HEK293 (cell line): ENCODE measurements at regions not wholly inside any gene's neighbourhood (a gene's known extent, or its start where the extent isn't known, plus 50 kb on each side); places are given as distances from the start of the nearest gene placed in this dataset.

Experiments used
- CTCF ChIA-PET: fragments of 350-600 bp; formaldehyde crosslinking; extraction: SDS; loops from one replicate; lab custom pipeline; 2021; ENCODE audit warnings: antibody characterized with exemption; lab: Yijun Ruan, JAX
- POLR2A ChIA-PET: fragments of 300-600 bp; formaldehyde crosslinking; extraction: SDS; loops from one replicate; lab custom pipeline; 2020; ENCODE audit warnings: antibody characterized with exemption, inconsistent platforms; lab: Yijun Ruan, JAX
- H3K27ac ChIP-seq: fragments of 200-500 bp; sonication (Bioruptor generic); 2 replicates; pipeline ENCODE4 v1.5.1; 2014; ENCODE audit warnings: low read depth, low read length, control low read depth, inconsistent platforms; ENCODE audit errors: extremely low read depth
- H3K36me3 ChIP-seq, 2 experiments: fragments of 200-500 bp in 1 of 2; sonication (Bioruptor generic) in 1 of 2; 1 replicate in 1 of 2; 2 replicates in 1 of 2; pipeline ENCODE4 v1.5.1; 2014 to 2017; ENCODE audit warnings: inconsistent platforms in 2 of 2, low read length in 2 of 2; ENCODE audit not compliant: control insufficient read depth in 2 of 2, insufficient read depth in 1 of 2
- H3K4me1 ChIP-seq: fragments of 200-500 bp; sonication (Bioruptor generic); 2 replicates; pipeline ENCODE4 v1.5.1; 2014; ENCODE audit warnings: mild to moderate bottlenecking, low read length, inconsistent platforms; ENCODE audit not compliant: control insufficient read depth, insufficient read depth
- H3K4me3 ChIP-seq: 2 replicates; pipeline ENCODE4 v1.5.1; 2011; ENCODE audit warnings: low read depth, mild to moderate bottlenecking, control low read depth, low read length, moderate library complexity
- H3K9me3 ChIP-seq: fragments of 200-500 bp; sonication (Bioruptor generic); 2 replicates; pipeline ENCODE4 v1.5.1; 2014; ENCODE audit warnings: low read depth, low read length, inconsistent platforms; ENCODE audit not compliant: control insufficient read depth, insufficient read depth
- PRDM1 ChIP-seq: fragments of 450-650 bp; formaldehyde crosslinking; IDR thresholded peaks from 2 replicates; pipeline ENCODE4; 2016; ENCODE audit warnings: missing biosample characterization, missing genetic modification characterization
- ZBTB48 ChIP-seq: fragments of 450-650 bp; formaldehyde crosslinking; IDR thresholded peaks from 2 replicates; pipeline ENCODE4 v1.5.1; 2016; ENCODE audit warnings: missing biosample characterization, missing genetic modification characterization
- ZNF19 ChIP-seq: fragments of 450-650 bp; formaldehyde crosslinking; IDR thresholded peaks from 2 replicates; pipeline ENCODE4; 2016; ENCODE audit warnings: missing biosample characterization, missing genetic modification characterization, low read depth
- ZNF211 ChIP-seq: fragments of 450-650 bp; formaldehyde crosslinking; IDR thresholded peaks from 2 replicates; pipeline ENCODE4 v1.5.1; 2016; ENCODE audit warnings: low read depth, missing biosample characterization, missing genetic modification characterization
- ZNF221 ChIP-seq: fragments of 450-650 bp; formaldehyde crosslinking; IDR thresholded peaks from 2 replicates; pipeline ENCODE4 v1.5.1; 2017; ENCODE audit warnings: missing biosample characterization, missing genetic modification characterization, borderline replicate concordance
- ZNF423 ChIP-seq: fragments of 450-650 bp; formaldehyde crosslinking; IDR thresholded peaks from 2 replicates; pipeline ENCODE4 v1.5.1; 2016; ENCODE audit warnings: missing biosample characterization, missing genetic modification characterization
- ZNF426 ChIP-seq: fragments of 450-650 bp; formaldehyde crosslinking; IDR thresholded peaks from 2 replicates; pipeline ENCODE4 v1.5.1; 2017; ENCODE audit warnings: missing biosample characterization, missing genetic modification characterization, mild to moderate bottlenecking, inconsistent platforms, moderate library complexity
- ZNF549 ChIP-seq: fragments of 450-650 bp; IDR thresholded peaks from 2 replicates; pipeline ENCODE4 v1.5.1; 2018; ENCODE audit warnings: missing biosample characterization, missing genetic modification characterization, mild to moderate bottlenecking, inconsistent platforms, moderate library complexity
- ZNF626 ChIP-seq: fragments of 450-650 bp; sonication (Bioruptor Pico); formaldehyde crosslinking; IDR thresholded peaks from 2 replicates; pipeline ENCODE4 v1.5.1; 2018; ENCODE audit warnings: missing biosample characterization, missing genetic modification characterization, inconsistent platforms
- ZNF776 ChIP-seq: fragments of 450-650 bp; formaldehyde crosslinking; IDR thresholded peaks from 2 replicates; pipeline ENCODE4 v1.5.0; 2017; ENCODE audit warnings: missing biosample characterization, missing genetic modification characterization, borderline replicate concordance
- TF ChIP-seq, protein P1 (sequence below): fragments of 450-650 bp; formaldehyde crosslinking; IDR thresholded peaks from 2 replicates; pipeline ENCODE4 v1.5.1; 2017; ENCODE audit warnings: missing biosample characterization, missing genetic modification characterization
- TF ChIP-seq, protein P2 (sequence below): fragments of 450-650 bp; formaldehyde crosslinking; IDR thresholded peaks from 2 replicates; pipeline ENCODE4 v1.5.1; 2016; ENCODE audit warnings: missing biosample characterization, missing genetic modification characterization
- TF ChIP-seq, protein P3 (sequence below): fragments of 450-650 bp; formaldehyde crosslinking; conservative IDR thresholded peaks from 2 replicates; pipeline ENCODE4 v1.5.1; 2016; ENCODE audit warnings: low read depth, missing biosample characterization, missing genetic modification characterization
- TF ChIP-seq, protein P4 (sequence below): fragments of 450-650 bp; formaldehyde crosslinking; optimal IDR thresholded peaks from 2 replicates; pipeline ENCODE3; 2016; ENCODE audit warnings: missing biosample characterization, mild to moderate bottlenecking, missing genetic modification characterization
- TF ChIP-seq, protein P5 (sequence below): fragments of 450-650 bp; formaldehyde crosslinking; IDR thresholded peaks from 2 replicates; pipeline ENCODE4 v1.5.1; 2016; ENCODE audit warnings: missing biosample characterization, missing genetic modification characterization
- TF ChIP-seq, protein P6 (sequence below): fragments of 450-650 bp; formaldehyde crosslinking; IDR thresholded peaks from 2 replicates; pipeline ENCODE4 v1.5.1; 2016; ENCODE audit warnings: missing biosample characterization, missing genetic modification characterization
- TF ChIP-seq, protein P7 (sequence below): fragments of 450-650 bp; formaldehyde crosslinking; IDR thresholded peaks from 2 replicates; pipeline ENCODE4 v1.5.1; 2016; ENCODE audit warnings: missing biosample characterization, missing genetic modification characterization

DNA sequence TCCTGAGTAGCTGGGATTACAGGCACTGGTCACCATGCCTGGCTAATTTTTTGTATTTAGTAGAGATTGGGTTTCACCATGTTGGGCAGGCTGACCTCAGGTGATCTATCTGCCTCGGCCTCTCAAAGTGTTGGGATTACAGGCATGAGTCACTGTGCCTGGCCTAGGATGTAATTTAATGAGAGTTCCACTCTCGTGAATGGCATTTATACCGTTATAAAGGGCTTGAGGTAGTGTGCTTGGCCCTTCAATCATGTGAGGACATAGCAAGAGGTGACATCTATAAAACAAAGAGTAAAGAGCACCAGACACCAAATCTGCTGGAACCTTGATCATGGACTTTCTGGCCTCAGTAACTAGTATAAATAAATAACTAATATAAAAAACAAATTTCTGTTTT is 93.5 kb upstream of the PPP1R9A start (continued):
- TF ChIP-seq ZNF19 (tag by site-specific recombination), result no peak
- TF ChIP-seq, protein P1, sequence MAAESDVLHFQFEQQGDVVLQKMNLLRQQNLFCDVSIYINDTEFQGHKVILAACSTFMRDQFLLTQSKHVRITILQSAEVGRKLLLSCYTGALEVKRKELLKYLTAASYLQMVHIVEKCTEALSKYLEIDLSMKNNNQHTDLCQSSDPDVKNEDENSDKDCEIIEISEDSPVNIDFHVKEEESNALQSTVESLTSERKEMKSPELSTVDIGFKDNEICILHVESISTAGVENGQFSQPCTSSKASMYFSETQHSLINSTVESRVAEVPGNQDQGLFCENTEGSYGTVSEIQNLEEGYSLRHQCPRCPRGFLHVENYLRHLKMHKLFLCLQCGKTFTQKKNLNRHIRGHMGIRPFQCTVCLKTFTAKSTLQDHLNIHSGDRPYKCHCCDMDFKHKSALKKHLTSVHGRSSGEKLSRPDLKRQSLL (tag by site-specific recombination), result no peak
- no peak for TF ChIP-seq ZBTB48 (tag by site-specific recombination)
- TF ChIP-seq ZNF626 (tag by site-specific recombination), result no peak
- TF ChIP-seq, protein P2, sequence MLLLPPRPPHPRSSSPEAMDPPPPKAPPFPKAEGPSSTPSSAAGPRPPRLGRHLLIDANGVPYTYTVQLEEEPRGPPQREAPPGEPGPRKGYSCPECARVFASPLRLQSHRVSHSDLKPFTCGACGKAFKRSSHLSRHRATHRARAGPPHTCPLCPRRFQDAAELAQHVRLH, result no peak
- TF ChIP-seq ZNF221 (tag by site-specific recombination), result no peak

DNA sequence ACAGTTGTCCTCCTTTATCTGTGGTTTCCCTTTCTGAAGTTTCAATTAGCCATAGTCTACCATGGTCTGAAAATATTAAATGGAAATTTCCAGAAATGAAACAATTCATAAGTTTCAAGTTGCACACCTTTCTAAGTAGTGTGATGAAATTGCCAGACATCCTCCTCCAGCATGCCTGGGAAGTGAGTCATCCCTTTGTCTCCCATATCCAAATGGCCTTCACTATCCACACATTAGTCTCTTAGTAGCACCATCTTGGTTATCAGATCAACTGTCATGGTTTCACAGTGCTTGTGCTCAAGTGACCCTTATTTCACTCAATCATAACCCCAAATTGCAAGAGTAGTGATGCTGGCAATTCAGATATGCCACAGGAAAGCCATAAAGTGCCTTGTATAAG is 83.4 kb upstream of the PPP1R9A start:
- no peaks in the 10 kb centered on the region for H3K9me3 ChIP-seq
- CTCF ChIA-PET, result interaction anchor here (0.6 kb wide), 1 partner anchor 121 kb away, joined by 3 read pairs; no protein-coding TSS in a partner anchor
- H3K27ac ChIP-seq, result no peak overlapping the region
- POLR2A ChIA-PET, result no interaction called here
- H3K4me1 ChIP-seq, result no peaks in the 10 kb centered on the region
- no peaks in the 10 kb centered on the region for H3K36me3 ChIP-seq
- no peak overlapping the region for H3K4me3 ChIP-seq
- TF ChIP-seq, protein P3, sequence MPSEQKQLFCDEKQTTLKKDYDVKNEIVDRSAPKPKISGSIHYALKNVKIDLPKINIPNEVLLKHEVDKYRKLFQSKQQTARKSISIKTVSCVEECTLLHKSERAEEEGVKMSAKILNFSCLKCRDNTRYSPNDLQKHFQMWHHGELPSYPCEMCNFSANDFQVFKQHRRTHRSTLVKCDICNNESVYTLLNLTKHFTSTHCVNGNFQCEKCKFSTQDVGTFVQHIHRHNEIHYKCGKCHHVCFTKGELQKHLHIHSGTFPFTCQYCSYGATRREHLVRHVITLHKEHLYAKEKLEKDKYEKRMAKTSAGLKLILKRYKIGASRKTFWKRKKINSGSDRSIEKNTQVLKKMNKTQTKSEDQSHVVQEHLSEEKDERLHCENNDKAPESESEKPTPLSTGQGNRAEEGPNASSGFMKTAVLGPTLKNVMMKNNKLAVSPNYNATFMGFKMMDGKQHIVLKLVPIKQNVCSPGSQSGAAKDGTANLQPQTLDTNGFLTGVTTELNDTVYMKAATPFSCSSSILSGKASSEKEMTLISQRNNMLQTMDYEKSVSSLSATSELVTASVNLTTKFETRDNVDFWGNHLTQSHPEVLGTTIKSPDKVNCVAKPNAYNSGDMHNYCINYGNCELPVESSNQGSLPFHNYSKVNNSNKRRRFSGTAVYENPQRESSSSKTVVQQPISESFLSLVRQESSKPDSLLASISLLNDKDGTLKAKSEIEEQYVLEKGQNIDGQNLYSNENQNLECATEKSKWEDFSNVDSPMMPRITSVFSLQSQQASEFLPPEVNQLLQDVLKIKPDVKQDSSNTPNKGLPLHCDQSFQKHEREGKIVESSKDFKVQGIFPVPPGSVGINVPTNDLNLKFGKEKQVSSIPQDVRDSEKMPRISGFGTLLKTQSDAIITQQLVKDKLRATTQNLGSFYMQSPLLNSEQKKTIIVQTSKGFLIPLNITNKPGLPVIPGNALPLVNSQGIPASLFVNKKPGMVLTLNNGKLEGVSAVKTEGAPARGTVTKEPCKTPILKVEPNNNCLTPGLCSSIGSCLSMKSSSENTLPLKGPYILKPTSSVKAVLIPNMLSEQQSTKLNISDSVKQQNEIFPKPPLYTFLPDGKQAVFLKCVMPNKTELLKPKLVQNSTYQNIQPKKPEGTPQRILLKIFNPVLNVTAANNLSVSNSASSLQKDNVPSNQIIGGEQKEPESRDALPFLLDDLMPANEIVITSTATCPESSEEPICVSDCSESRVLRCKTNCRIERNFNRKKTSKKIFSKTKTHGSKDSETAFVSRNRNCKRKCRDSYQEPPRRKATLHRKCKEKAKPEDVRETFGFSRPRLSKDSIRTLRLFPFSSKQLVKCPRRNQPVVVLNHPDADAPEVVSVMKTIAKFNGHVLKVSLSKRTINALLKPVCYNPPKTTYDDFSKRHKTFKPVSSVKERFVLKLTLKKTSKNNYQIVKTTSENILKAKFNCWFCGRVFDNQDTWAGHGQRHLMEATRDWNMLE (tag by site-specific recombination), result peak; percentile 38; the same call in 1 of the 2 replicates
- TF ChIP-seq, protein P4, sequence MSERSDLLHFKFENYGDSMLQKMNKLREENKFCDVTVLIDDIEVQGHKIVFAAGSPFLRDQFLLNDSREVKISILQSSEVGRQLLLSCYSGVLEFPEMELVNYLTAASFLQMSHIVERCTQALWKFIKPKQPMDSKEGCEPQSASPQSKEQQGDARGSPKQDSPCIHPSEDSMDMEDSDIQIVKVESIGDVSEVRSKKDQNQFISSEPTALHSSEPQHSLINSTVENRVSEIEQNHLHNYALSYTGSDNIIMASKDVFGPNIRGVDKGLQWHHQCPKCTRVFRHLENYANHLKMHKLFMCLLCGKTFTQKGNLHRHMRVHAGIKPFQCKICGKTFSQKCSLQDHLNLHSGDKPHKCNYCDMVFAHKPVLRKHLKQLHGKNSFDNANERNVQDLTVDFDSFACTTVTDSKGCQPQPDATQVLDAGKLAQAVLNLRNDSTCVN (tag by site-specific recombination), result no peak
- TF ChIP-seq ZNF549 (tag by site-specific recombination) (no peak), ZNF211 (tag by site-specific recombination) (no peak), PRDM1 (tag by site-specific recombination) (peak; percentile 63), ZNF426 (tag by site-specific recombination) (no peak), ZNF776 (no peak), ZNF423 (tag by site-specific recombination) (no peak)
- TF ChIP-seq, protein P5, sequence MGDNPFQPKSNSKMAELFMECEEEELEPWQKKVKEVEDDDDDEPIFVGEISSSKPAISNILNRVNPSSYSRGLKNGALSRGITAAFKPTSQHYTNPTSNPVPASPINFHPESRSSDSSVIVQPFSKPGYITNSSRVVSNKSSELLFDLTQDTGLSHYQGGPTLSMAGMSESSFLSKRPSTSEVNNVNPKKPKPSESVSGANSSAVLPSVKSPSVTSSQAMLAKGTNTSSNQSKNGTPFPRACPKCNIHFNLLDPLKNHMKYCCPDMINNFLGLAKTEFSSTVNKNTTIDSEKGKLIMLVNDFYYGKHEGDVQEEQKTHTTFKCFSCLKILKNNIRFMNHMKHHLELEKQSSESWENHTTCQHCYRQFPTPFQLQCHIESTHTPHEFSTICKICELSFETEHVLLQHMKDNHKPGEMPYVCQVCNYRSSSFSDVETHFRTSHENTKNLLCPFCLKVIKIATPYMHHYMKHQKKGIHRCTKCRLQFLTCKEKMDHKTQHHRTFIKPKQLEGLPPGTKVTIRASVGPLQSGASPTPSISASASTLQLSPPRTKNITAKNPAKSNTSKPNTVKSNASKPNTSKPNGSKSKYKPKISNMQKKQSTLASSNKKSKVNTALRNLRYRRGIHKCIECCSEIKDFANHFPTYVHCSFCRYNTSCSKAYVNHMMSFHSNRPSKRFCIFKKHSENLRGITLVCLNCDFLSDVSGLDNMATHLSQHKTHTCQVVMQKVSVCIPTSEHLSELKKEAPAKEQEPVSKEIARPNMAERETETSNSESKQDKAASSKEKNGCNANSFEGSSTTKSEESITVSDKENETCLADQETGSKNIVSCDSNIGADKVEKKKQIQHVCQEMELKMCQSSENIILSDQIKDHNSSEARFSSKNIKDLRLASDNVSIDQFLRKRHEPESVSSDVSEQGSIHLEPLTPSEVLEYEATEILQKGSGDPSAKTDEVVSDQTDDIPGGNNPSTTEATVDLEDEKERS (tag by site-specific recombination), result peak; percentile 74; the same call in 1 of the 2 replicates
- TF ChIP-seq, protein P6, sequence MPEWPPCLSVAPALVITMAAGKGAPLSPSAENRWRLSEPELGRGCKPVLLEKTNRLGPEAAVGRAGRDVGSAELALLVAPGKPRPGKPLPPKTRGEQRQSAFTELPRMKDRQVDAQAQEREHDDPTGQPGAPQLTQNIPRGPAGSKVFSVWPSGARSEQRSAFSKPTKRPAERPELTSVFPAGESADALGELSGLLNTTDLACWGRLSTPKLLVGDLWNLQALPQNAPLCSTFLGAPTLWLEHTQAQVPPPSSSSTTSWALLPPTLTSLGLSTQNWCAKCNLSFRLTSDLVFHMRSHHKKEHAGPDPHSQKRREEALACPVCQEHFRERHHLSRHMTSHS (tag by site-specific recombination), result no peak
- TF ChIP-seq, protein P1 (tag by site-specific recombination), result no peak
- TF ChIP-seq, protein P7, sequence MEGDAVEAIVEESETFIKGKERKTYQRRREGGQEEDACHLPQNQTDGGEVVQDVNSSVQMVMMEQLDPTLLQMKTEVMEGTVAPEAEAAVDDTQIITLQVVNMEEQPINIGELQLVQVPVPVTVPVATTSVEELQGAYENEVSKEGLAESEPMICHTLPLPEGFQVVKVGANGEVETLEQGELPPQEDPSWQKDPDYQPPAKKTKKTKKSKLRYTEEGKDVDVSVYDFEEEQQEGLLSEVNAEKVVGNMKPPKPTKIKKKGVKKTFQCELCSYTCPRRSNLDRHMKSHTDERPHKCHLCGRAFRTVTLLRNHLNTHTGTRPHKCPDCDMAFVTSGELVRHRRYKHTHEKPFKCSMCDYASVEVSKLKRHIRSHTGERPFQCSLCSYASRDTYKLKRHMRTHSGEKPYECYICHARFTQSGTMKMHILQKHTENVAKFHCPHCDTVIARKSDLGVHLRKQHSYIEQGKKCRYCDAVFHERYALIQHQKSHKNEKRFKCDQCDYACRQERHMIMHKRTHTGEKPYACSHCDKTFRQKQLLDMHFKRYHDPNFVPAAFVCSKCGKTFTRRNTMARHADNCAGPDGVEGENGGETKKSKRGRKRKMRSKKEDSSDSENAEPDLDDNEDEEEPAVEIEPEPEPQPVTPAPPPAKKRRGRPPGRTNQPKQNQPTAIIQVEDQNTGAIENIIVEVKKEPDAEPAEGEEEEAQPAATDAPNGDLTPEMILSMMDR (tag by site-specific recombination), result no peak
